ENCODE measurements at regions not wholly inside any gene's neighbourhood (a gene's known extent, or its start where the extent isn't known, plus 50 kb on each side); places are given as distances from the start of the nearest gene placed in this dataset.

- TF ChIP-seq CTCF (IDR thresholded peaks at IDR 0.05; ENCODE audit: low read depth, low read length) (no peak), EZH2phosphoT487 (IDR thresholded peaks at IDR 0.05; ENCODE audit: low read depth) (no peak)
Observed at GRCh38 chr21:41578083-41578482, 70.1 kb upstream of the TMPRSS2 start.
